IMR-90 (cell line): ENCODE measurements at regions not wholly inside any gene's neighbourhood (a gene's known extent, or its start where the extent isn't known, plus 50 kb on each side); places are given as distances from the start of the nearest gene placed in this dataset.
"Not testable (repeated sequence)": the region's sequence is repeated elsewhere in the genome, so short reads cannot be mapped to it uniquely, and the experiment has no call there.

Experiments
- ATAC-seq: fragments of 200-7000 bp; cut with Tn5 transposase; 2 replicates; pipeline ENCODE4 v1.9.1; 2020; ENCODE audit warnings: low read depth, mild to moderate bottlenecking, moderate library complexity
- BruUV-seq: library from RNA; stranded (reverse); fragments of 400-500 nt; replicated peaks from 2 replicates; lab custom pipeline; 2021; lab: Mats Ljungman, UMichigan
- CTCF ChIA-PET: fragments of 300-600 bp; formaldehyde crosslinking; extraction: SDS; loops from one replicate; lab custom pipeline; 2021; ENCODE audit warnings: antibody characterized with exemption; lab: Yijun Ruan, JAX
- POLR2A ChIA-PET: fragments of 300-600 bp; sonication (Branson Sonifier 250); formaldehyde crosslinking; loops from one replicate; lab custom pipeline; 2022; ENCODE audit warnings: antibody characterized with exemption; ENCODE audit not compliant: unreplicated experiment; lab: Charles Lee
- DNase-seq: peaks from one replicate; pipeline ENCODE4 v3.0.0; 2013
- H2AFZ ChIP-seq: replicated peaks from 2 replicates; pipeline ENCODE3; 2013; ENCODE audit warnings: low read length, mild to moderate bottlenecking; ENCODE audit not compliant: poor library complexity
- H2AK5ac ChIP-seq: 2 replicates; pipeline ENCODE4 v1.6.1; 2013; ENCODE audit warnings: low read depth, low read length, inconsistent platforms
- H2AK9ac ChIP-seq: replicated peaks from 2 replicates; pipeline ENCODE3; 2013; ENCODE audit warnings: mild to moderate bottlenecking, low read depth, low read length, moderate library complexity; ENCODE audit not compliant: poor library complexity
- H2BK120ac ChIP-seq: 2 replicates; pipeline ENCODE4 v1.6.1; 2013; ENCODE audit warnings: low read depth, low read length, inconsistent platforms
- H2BK15ac ChIP-seq: 3 replicates; pipeline ENCODE4 v1.6.1; 2013; ENCODE audit warnings: low read depth, low read length, inconsistent platforms
- H2BK20ac ChIP-seq: 2 replicates; pipeline ENCODE4 v1.6.1; 2013; ENCODE audit warnings: low read depth, mild to moderate bottlenecking, inconsistent platforms, low read length, moderate library complexity
- H2BK5ac ChIP-seq: 2 replicates; pipeline ENCODE4 v1.6.1; 2013; ENCODE audit warnings: mild to moderate bottlenecking, low read depth, low read length, inconsistent platforms; ENCODE audit not compliant: poor library complexity, severe bottlenecking
- H3K14ac ChIP-seq: replicated peaks from 2 replicates; pipeline ENCODE4 v1.6.1; 2013; ENCODE audit warnings: low read depth, low read length, inconsistent platforms
- H3K18ac ChIP-seq: 2 replicates; pipeline ENCODE4 v1.6.1; 2013; ENCODE audit warnings: low read depth, low read length, control low read depth
- H3K23ac ChIP-seq: 2 replicates; pipeline ENCODE4 v1.6.1; 2013; ENCODE audit warnings: low read depth, low read length, inconsistent platforms
- H3K27ac ChIP-seq: 2 replicates; pipeline ENCODE4 v1.5.1; 2013; ENCODE audit warnings: mild to moderate bottlenecking, control low read depth, low read length; ENCODE audit not compliant: insufficient read depth
- H3K27me3 ChIP-seq: 2 replicates; pipeline ENCODE4 v1.6.1; 2013; ENCODE audit warnings: low read length; ENCODE audit not compliant: control insufficient read depth, insufficient read depth
- H3K36me3 ChIP-seq: 2 replicates; pipeline ENCODE4 v1.6.1; 2013; ENCODE audit warnings: low read length, mixed read lengths; ENCODE audit not compliant: control insufficient read depth, insufficient read depth
- H3K4ac ChIP-seq: 2 replicates; pipeline ENCODE4 v1.6.1; 2013; ENCODE audit warnings: low read depth, low read length, inconsistent platforms
- H3K4me1 ChIP-seq: 2 replicates; pipeline ENCODE4 v1.6.1; 2013; ENCODE audit warnings: low read length, mixed read lengths; ENCODE audit not compliant: control insufficient read depth, insufficient read depth
- H3K4me2 ChIP-seq: 2 replicates; pipeline ENCODE4 v1.6.1; 2013; ENCODE audit warnings: low read depth, mild to moderate bottlenecking, control low read depth, low read length, moderate library complexity
- H3K4me3 ChIP-seq: 2 replicates; pipeline ENCODE4 v1.5.1; 2013; ENCODE audit warnings: low read depth, mild to moderate bottlenecking, control low read depth, low read length, moderate library complexity; ENCODE audit not compliant: insufficient read depth
- H3K56ac ChIP-seq: 2 replicates; pipeline ENCODE4 v1.6.1; 2013; ENCODE audit warnings: low read length, inconsistent platforms; ENCODE audit not compliant: insufficient read depth; ENCODE audit errors: extremely low read depth
- H3K79me1 ChIP-seq, 2 experiments: 2 replicates each; pipeline ENCODE4 v1.6.1; 2013; ENCODE audit warnings: low read length in 2 of 2, inconsistent platforms in 1 of 2, low read depth in 1 of 2
- H3K9ac ChIP-seq: 2 replicates; pipeline ENCODE4 v1.6.1; 2013; ENCODE audit warnings: low read depth, low read length, control low read depth
- H3K9me1 ChIP-seq: 2 replicates; pipeline ENCODE4 v1.6.1; 2013; ENCODE audit warnings: low read length, inconsistent platforms; ENCODE audit not compliant: insufficient read depth
- H3K9me3 ChIP-seq: 2 replicates; pipeline ENCODE4 v1.6.1; 2013; ENCODE audit warnings: low read length; ENCODE audit not compliant: control insufficient read depth, insufficient read depth
- H4K20me1 ChIP-seq: 2 replicates; pipeline ENCODE4 v1.6.1; 2013; ENCODE audit warnings: low read length, inconsistent platforms; ENCODE audit not compliant: insufficient read depth
- H4K5ac ChIP-seq: 2 replicates; pipeline ENCODE4 v1.6.1; 2013; ENCODE audit warnings: mild to moderate bottlenecking, low read depth, low read length, control low read depth
- H4K8ac ChIP-seq, 2 experiments: 2 replicates each; pipeline ENCODE4 v1.6.1; 2013; ENCODE audit warnings: low read depth in 2 of 2, low read length in 2 of 2, control low read depth in 1 of 2, inconsistent platforms in 1 of 2
- H4K91ac ChIP-seq: 2 replicates; pipeline ENCODE4 v1.6.1; 2013; ENCODE audit warnings: low read depth, low read length, inconsistent platforms; ENCODE audit not compliant: insufficient read depth
- WGBS, 2 experiments: methylation state at CpG; one replicate each; pipeline versions ENCODE4 v1.1.5 to v1.1.7; 2013; ENCODE audit warnings: missing lambda C conversion rate in 2 of 2; ENCODE audit not compliant: insufficient read length in 1 of 2; ENCODE audit errors: extremely low coverage in 2 of 2; 5-methylcytosine and 5-hydroxymethylcytosine counted together
- dilution Hi-C: fragments of 300-500 bp; cut with HindIII; formaldehyde crosslinking; loops from one replicate; pipeline ENCODE4 v1.14.3; 2018; ENCODE audit warnings: low sequenced_read_pairs; ENCODE audit not compliant: unreplicated experiment
- in situ Hi-C: fragments of 300-500 bp; cut with MboI; formaldehyde crosslinking; loops from 3 replicates; pipeline ENCODE4 v1.14.3; 2019; ENCODE audit warnings: low sequenced_read_pairs, inconsistent platforms, mixed read lengths
- intact Hi-C: fragments of 100-400 bp; cut with micrococcal nuclease; formaldehyde crosslinking; loops from 2 replicates; pipeline ENCODE4 v1.10.0; 2022

GRCh38 chr14:105644457-105644856 lies 118.1 kb downstream of the TMEM121 start:
- WGBS, 2 experiments: 100% methylated on average over 1 of the region's 19 CpGs; no CpG with 5 or more reads in 1 of the 2 experiments
- BruUV-seq, H3K79me1 ChIP-seq, H3K56ac ChIP-seq, H4K8ac ChIP-seq, H3K18ac ChIP-seq, H2BK120ac ChIP-seq, H2AK5ac ChIP-seq, H3K14ac ChIP-seq, H3K9me1 ChIP-seq, H2AK9ac ChIP-seq, H3K27me3 ChIP-seq, DNase-seq, ATAC-seq, H3K23ac ChIP-seq, dilution Hi-C loops, H4K91ac ChIP-seq, intact Hi-C loops, H3K4me2 ChIP-seq, H3K9ac ChIP-seq, CTCF ChIA-PET, H3K4ac ChIP-seq, POLR2A ChIA-PET, H4K20me1 ChIP-seq, in situ Hi-C loops, H4K5ac ChIP-seq, H3K4me1 ChIP-seq, H3K36me3 ChIP-seq, H2BK5ac ChIP-seq, H2AFZ ChIP-seq, H2BK20ac ChIP-seq, H3K4me3 ChIP-seq, H3K27ac ChIP-seq, H2BK15ac ChIP-seq: not testable (repeated sequence)
- peaks cover 25% of the 10 kb centered on the region for H3K9me3 ChIP-seq

- H3K4me2 ChIP-seq, intact Hi-C loops, H4K8ac ChIP-seq, H3K14ac ChIP-seq, H2BK20ac ChIP-seq, BruUV-seq, H4K91ac ChIP-seq, H3K9me1 ChIP-seq, H3K56ac ChIP-seq, H3K4me1 ChIP-seq, H2BK5ac ChIP-seq, H4K5ac ChIP-seq, H3K9ac ChIP-seq, H3K23ac ChIP-seq, H2AK9ac ChIP-seq, H3K18ac ChIP-seq, H2AK5ac ChIP-seq, H3K4ac ChIP-seq, H4K20me1 ChIP-seq, H2BK15ac ChIP-seq, DNase-seq, H3K4me3 ChIP-seq, H3K79me1 ChIP-seq, H3K27me3 ChIP-seq, CTCF ChIA-PET, in situ Hi-C loops, H3K36me3 ChIP-seq, H3K27ac ChIP-seq, POLR2A ChIA-PET, H2BK120ac ChIP-seq, ATAC-seq, dilution Hi-C loops, H2AFZ ChIP-seq: not testable (repeated sequence)
- H3K9me3 ChIP-seq: peaks cover 27% of the 10 kb centered on the region
- no CpG with 5 or more reads among the region's 14 CpGs for WGBS, 2 experiments
Measured at GRCh38 chr14:105644891-105645290, 118.5 kb downstream of the TMEM121 start.
